ENCODE measurements at regions not wholly inside any gene's neighbourhood (a gene's known extent, or its start where the extent isn't known, plus 50 kb on each side); places are given as distances from the start of the nearest gene placed in this dataset.

- Histone ChIP-seq H3K9ac (ENCODE audit: low read depth in 1 of 2, low read length in 2 of 2) (no peak overlapping the region), H3K4me1 (ENCODE audit: control insufficient read depth in 4 of 4, insufficient read depth in 4 of 4, low read length in 3 of 4) (no peaks in the 10 kb centered on the region), H3K9me3 (ENCODE audit: control insufficient read depth in 4 of 4, low read length in 3 of 4) (no peaks in the 10 kb centered on the region), H3K27me3 (ENCODE audit: control insufficient read depth in 4 of 4, insufficient read depth in 4 of 4, low read length in 3 of 4) (no peaks in the 10 kb centered on the region), H3K4me3 (ENCODE audit: low read depth in 1 of 3, low read length in 3 of 3) (no peak overlapping the region), H3K36me3 (ENCODE audit: control insufficient read depth in 4 of 4, insufficient read depth in 3 of 4, low read depth in 1 of 4, low read length in 3 of 4) (no peaks in the 10 kb centered on the region), H3K27ac (ENCODE audit: low read depth in 1 of 2, low read length in 2 of 2) (no peak overlapping the region)
- 79% methylated on average over 2 of the region's 2 CpGs for WGBS
- no peak for TF ChIP-seq GABPA (IDR thresholded peaks at IDR 0.05 in 1 of 2, conservative IDR thresholded peaks at IDR 0.05 in 1 of 2)
- no peak for TF ChIP-seq RXRA (IDR thresholded peaks at IDR 0.05)
- TF ChIP-seq EGR1 (IDR thresholded peaks at IDR 0.05; ENCODE audit: low read depth in 2 of 2): no peak
- no peak for TF ChIP-seq NR2F2 (IDR thresholded peaks at IDR 0.05)
- TF ChIP-seq ZBTB33 (IDR thresholded peaks at IDR 0.05): no peak
- TF ChIP-seq RAD21 (IDR thresholded peaks at IDR 0.05): no peak
- no peak for TF ChIP-seq TAF1 (conservative IDR thresholded peaks at IDR 0.05)
- DNase-seq (ENCODE audit: low spot score): no peak
These were observed 1047.4 kb downstream of the FAM133A start for GRCh38 chrX:94721386-94721785.

GRCh38 chrX:94722578-94722977, 1048.6 kb downstream of the FAM133A start:
- Histone ChIP-seq H3K4me3 (ENCODE audit: low read depth in 1 of 3, low read length in 3 of 3) (no peak overlapping the region), H3K4me1 (ENCODE audit: control insufficient read depth in 4 of 4, insufficient read depth in 4 of 4, low read length in 3 of 4) (no peaks in the 10 kb centered on the region), H3K27ac (ENCODE audit: low read depth in 1 of 2, low read length in 2 of 2) (no peak overlapping the region), H3K36me3 (ENCODE audit: control insufficient read depth in 4 of 4, insufficient read depth in 3 of 4, low read depth in 1 of 4, low read length in 3 of 4) (no peaks in the 10 kb centered on the region), H3K9me3 (ENCODE audit: control insufficient read depth in 4 of 4, low read length in 3 of 4) (no peaks in the 10 kb centered on the region), H3K9ac (ENCODE audit: low read depth in 1 of 2, low read length in 2 of 2) (no peak overlapping the region), H3K27me3 (ENCODE audit: control insufficient read depth in 4 of 4, insufficient read depth in 4 of 4, low read length in 3 of 4) (no peaks in the 10 kb centered on the region)
- DNase-seq (ENCODE audit: low spot score): no peak
- TF ChIP-seq SP1 (IDR thresholded peaks at IDR 0.05) (no peak), TAF1 (conservative IDR thresholded peaks at IDR 0.05) (no peak), FOXA2 (IDR thresholded peaks at IDR 0.05) (no peak), FOXA1 (IDR thresholded peaks at IDR 0.05) (no peak), ZBTB33 (IDR thresholded peaks at IDR 0.05) (no peak), HNF4A (conservative IDR thresholded peaks at IDR 0.05) (no peak), RXRA (IDR thresholded peaks at IDR 0.05) (no peak), RAD21 (IDR thresholded peaks at IDR 0.05) (no peak), YY1 (IDR thresholded peaks at IDR 0.05) (no peak), EGR1 (IDR thresholded peaks at IDR 0.05; ENCODE audit: low read depth in 2 of 2) (no peak), GABPA (IDR thresholded peaks at IDR 0.05 in 1 of 2, conservative IDR thresholded peaks at IDR 0.05 in 1 of 2) (no peak), MAX (IDR thresholded peaks at IDR 0.05) (no peak), NR2F2 (IDR thresholded peaks at IDR 0.05) (no peak), HNF4G (IDR thresholded peaks at IDR 0.05) (no peak), JUND (IDR thresholded peaks at IDR 0.05) (no peak), ATF3 (IDR thresholded peaks at IDR 0.05) (no peak)
- TF ChIP-seq, protein P1, sequence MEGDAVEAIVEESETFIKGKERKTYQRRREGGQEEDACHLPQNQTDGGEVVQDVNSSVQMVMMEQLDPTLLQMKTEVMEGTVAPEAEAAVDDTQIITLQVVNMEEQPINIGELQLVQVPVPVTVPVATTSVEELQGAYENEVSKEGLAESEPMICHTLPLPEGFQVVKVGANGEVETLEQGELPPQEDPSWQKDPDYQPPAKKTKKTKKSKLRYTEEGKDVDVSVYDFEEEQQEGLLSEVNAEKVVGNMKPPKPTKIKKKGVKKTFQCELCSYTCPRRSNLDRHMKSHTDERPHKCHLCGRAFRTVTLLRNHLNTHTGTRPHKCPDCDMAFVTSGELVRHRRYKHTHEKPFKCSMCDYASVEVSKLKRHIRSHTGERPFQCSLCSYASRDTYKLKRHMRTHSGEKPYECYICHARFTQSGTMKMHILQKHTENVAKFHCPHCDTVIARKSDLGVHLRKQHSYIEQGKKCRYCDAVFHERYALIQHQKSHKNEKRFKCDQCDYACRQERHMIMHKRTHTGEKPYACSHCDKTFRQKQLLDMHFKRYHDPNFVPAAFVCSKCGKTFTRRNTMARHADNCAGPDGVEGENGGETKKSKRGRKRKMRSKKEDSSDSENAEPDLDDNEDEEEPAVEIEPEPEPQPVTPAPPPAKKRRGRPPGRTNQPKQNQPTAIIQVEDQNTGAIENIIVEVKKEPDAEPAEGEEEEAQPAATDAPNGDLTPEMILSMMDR (IDR thresholded peaks at IDR 0.05; ENCODE audit: low read depth, low read length, missing input control): no peak
- TF ChIP-seq, protein P2, sequence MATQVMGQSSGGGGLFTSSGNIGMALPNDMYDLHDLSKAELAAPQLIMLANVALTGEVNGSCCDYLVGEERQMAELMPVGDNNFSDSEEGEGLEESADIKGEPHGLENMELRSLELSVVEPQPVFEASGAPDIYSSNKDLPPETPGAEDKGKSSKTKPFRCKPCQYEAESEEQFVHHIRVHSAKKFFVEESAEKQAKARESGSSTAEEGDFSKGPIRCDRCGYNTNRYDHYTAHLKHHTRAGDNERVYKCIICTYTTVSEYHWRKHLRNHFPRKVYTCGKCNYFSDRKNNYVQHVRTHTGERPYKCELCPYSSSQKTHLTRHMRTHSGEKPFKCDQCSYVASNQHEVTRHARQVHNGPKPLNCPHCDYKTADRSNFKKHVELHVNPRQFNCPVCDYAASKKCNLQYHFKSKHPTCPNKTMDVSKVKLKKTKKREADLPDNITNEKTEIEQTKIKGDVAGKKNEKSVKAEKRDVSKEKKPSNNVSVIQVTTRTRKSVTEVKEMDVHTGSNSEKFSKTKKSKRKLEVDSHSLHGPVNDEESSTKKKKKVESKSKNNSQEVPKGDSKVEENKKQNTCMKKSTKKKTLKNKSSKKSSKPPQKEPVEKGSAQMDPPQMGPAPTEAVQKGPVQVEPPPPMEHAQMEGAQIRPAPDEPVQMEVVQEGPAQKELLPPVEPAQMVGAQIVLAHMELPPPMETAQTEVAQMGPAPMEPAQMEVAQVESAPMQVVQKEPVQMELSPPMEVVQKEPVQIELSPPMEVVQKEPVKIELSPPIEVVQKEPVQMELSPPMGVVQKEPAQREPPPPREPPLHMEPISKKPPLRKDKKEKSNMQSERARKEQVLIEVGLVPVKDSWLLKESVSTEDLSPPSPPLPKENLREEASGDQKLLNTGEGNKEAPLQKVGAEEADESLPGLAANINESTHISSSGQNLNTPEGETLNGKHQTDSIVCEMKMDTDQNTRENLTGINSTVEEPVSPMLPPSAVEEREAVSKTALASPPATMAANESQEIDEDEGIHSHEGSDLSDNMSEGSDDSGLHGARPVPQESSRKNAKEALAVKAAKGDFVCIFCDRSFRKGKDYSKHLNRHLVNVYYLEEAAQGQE (IDR thresholded peaks at IDR 0.05): no peak
- WGBS: 84% methylated on average over 3 of the region's 3 CpGs
